Tibial artery (tissue), 4 donors: ENCODE measurements at regions not wholly inside any gene's neighbourhood (a gene's known extent, or its start where the extent isn't known, plus 50 kb on each side); places are given as distances from the start of the nearest gene placed in this dataset.
"Not testable (repeated sequence)": the region's sequence is repeated elsewhere in the genome, so short reads cannot be mapped to it uniquely, and the experiment has no call there.

Source experiments
- DNase-seq, 2 donors: peaks; one replicate each; pipeline ENCODE4 v3.0.0-alpha.2; 2019
- H3K27ac ChIP-seq, 2 donors: fragments of 200-600 bp; sonication (generic) in 1 of 2; 1 replicate in 1 of 2; 2 replicates in 1 of 2; pipeline ENCODE4 v1.5.1; 2018 to 2019; ENCODE audit warnings: mild to moderate bottlenecking in 1 of 2
- H3K27me3 ChIP-seq, 2 donors: fragments of 200-600 bp; sonication (generic) in 1 of 2; one replicate each; pipeline versions ENCODE4 v1.5.1 to v1.6.0; 2016 to 2019
- H3K36me3 ChIP-seq, 3 donors: fragments of 200-600 bp; sonication (generic) in 2 of 3; one replicate each; pipeline ENCODE4 v1.5.1; 2016 to 2019; ENCODE audit warnings: mild to moderate bottlenecking in 2 of 3
- H3K4me1 ChIP-seq, 4 donors: fragments of 200-600 bp; sonication (generic) in 2 of 4; 1 replicate in 3 of 4; 2 replicates in 1 of 4; pipeline ENCODE4 v1.5.1; 2016 to 2019
- H3K4me3 ChIP-seq, 2 donors: fragments of 200-600 bp; sonication (generic) in 1 of 2; 1 replicate in 1 of 2; 2 replicates in 1 of 2; pipeline ENCODE4 v1.5.1; 2018 to 2019; ENCODE audit warnings: mild to moderate bottlenecking in 2 of 2
- H3K9me3 ChIP-seq, 3 donors: fragments of 200-600 bp; sonication (generic) in 1 of 3; one replicate each; pipeline ENCODE4 v1.5.1; 2016 to 2019
- CTCF ChIP-seq, 2 experiments: fragments of 200-600 bp in 1 of 2; fragments of 450-650 bp in 1 of 2; IDR thresholded peaks; one replicate each; pipeline ENCODE4 v1.5.1; 2017 to 2019; ENCODE audit warnings: antibody characterized with exemption in 2 of 2, mild to moderate bottlenecking in 1 of 2, moderate library complexity in 1 of 2
- intact Hi-C: fragments of 100-400 bp; cut with DNase I; formaldehyde crosslinking; loops from one replicate; pipeline ENCODE4 v1.15.0; 2023; ENCODE audit warnings: low total_unique reads

- H3K27ac ChIP-seq = no peak overlapping the region
- no peaks in the 10 kb centered on the region for H3K4me1 ChIP-seq
- no peak overlapping the region for H3K4me3 ChIP-seq
- H3K36me3 ChIP-seq = no peaks in the 10 kb centered on the region
- intact Hi-C loops = no loop called here
- DNase-seq = no peak
- no peaks in the 10 kb centered on the region for H3K27me3 ChIP-seq
- no peak for TF ChIP-seq CTCF (IDR thresholded peaks at IDR 0.05)
- no peaks in the 10 kb centered on the region for H3K9me3 ChIP-seq
Measured at GRCh38 chr7:48822138-48822537, 102.2 kb upstream of the CDC14C start.

- TF ChIP-seq CTCF (IDR thresholded peaks at IDR 0.05) = no peak
- DNase-seq = no peak
- Histone ChIP-seq H3K36me3 (no peaks in the 10 kb centered on the region), H3K4me1 (no peaks in the 10 kb centered on the region), H3K4me3 (no peak overlapping the region), H3K27ac (no peak overlapping the region), H3K9me3 (no peaks in the 10 kb centered on the region), H3K27me3 (no peaks in the 10 kb centered on the region)
- intact Hi-C loops = no loop called here
Measured at GRCh38 chr7:48832303-48832845, 92.0 kb upstream of the CDC14C start.

GRCh38 chr7:48837266-48837665 is 87.1 kb upstream of the CDC14C start:
- intact Hi-C loops = no loop called here
- Histone ChIP-seq H3K4me3 (no peak overlapping the region), H3K9me3 (no peaks in the 10 kb centered on the region), H3K27me3 (no peaks in the 10 kb centered on the region), H3K4me1 (no peaks in the 10 kb centered on the region), H3K27ac (no peak overlapping the region), H3K36me3 (no peaks in the 10 kb centered on the region)
- no peak for TF ChIP-seq CTCF (IDR thresholded peaks at IDR 0.05)
- no peak for DNase-seq

- no peak for TF ChIP-seq CTCF (IDR thresholded peaks at IDR 0.05)
- no peaks in the 10 kb centered on the region for H3K9me3 ChIP-seq
- H3K27ac ChIP-seq = no peak overlapping the region
- no peaks in the 10 kb centered on the region for H3K27me3 ChIP-seq
- H3K36me3 ChIP-seq = no peaks in the 10 kb centered on the region
- no peaks in the 10 kb centered on the region for H3K4me1 ChIP-seq
- H3K4me3 ChIP-seq = no peak overlapping the region
- no peak for DNase-seq
- intact Hi-C loops = no loop called here
Measured at GRCh38 chr7:48839108-48839507, 85.2 kb upstream of the CDC14C start.

GRCh38 chr7:48841739-48842138 is 82.6 kb upstream of the CDC14C start:
- Histone ChIP-seq H3K27me3 (no peaks in the 10 kb centered on the region), H3K9me3 (no peaks in the 10 kb centered on the region), H3K27ac (no peak overlapping the region), H3K4me3 (no peak overlapping the region), H3K36me3 (no peaks in the 10 kb centered on the region), H3K4me1 (no peaks in the 10 kb centered on the region)
- intact Hi-C loops = no loop called here
- no peak for DNase-seq
- TF ChIP-seq CTCF (IDR thresholded peaks at IDR 0.05) = no peak

GRCh38 chr7:48847917-48848316 is 76.4 kb upstream of the CDC14C start:
- H3K4me1 ChIP-seq = no peaks in the 10 kb centered on the region
- intact Hi-C loops = no loop called here
- H3K27ac ChIP-seq = no peak overlapping the region
- no peaks in the 10 kb centered on the region for H3K27me3 ChIP-seq
- TF ChIP-seq CTCF (IDR thresholded peaks at IDR 0.05) = no peak
- DNase-seq = no peak
- no peaks in the 10 kb centered on the region for H3K9me3 ChIP-seq
- H3K4me3 ChIP-seq = no peak overlapping the region
- no peaks in the 10 kb centered on the region for H3K36me3 ChIP-seq

GRCh38 chr7:48860447-48860846 is 63.9 kb upstream of the CDC14C start:
- H3K4me1 ChIP-seq, intact Hi-C loops, H3K36me3 ChIP-seq, H3K27ac ChIP-seq, H3K4me3 ChIP-seq, H3K27me3 ChIP-seq, H3K9me3 ChIP-seq, DNase-seq: not testable (repeated sequence)
